ENCODE measurements at regions not wholly inside any gene's neighbourhood (a gene's known extent, or its start where the extent isn't known, plus 50 kb on each side); places are given as distances from the start of the nearest gene placed in this dataset.

DNA sequence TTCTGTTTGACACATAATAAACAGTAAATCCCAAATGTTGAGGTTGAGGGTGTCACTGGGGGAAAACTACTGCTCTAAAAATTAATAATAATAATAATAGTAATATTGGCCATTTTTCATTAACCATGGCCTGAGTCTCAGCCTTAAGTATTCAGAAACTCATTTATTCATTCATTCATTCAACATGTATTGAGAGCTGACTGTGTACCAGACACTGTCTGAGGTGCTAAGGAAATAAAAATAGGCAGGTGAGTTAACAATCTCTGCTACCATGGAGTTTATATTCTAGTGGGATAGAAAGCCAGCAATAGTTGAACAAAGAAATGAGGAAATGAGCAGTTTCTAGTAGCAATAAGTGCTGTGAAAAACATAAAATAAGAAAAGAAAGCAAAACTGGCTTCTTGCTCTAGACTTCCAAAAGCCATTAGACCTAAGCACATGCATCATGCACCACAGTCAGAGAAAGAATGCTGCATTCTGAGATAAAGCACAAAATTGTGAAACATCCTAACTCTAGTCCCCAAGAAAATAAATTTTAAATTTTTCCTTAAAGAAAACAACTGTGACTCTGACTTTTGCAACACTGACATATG lies 278.7 kb downstream of the RCHY1 start:
- CTCF ChIA-PET, result no interaction called here

DNA sequence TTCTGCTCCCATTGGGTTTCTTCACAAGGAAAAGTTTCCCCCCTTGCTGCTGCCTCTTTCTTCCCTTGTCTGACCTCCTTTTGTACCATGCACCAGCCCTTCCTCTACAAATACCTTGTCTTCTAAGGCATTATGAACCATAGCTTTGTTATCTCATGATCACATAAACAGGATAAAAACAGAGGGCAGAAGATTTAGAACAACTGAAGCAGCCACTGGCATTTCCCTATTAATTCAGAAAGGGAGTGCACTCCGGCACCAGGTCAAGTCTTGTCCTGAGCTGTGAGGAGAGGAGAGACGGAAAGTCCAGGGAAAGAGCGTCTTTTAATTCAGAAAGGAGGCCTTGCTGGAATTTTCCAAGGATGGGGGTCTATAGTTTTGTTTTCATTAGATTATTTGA lies 281.7 kb downstream of the RCHY1 start:
- POLR2A ChIA-PET, result no interaction called here
- H3K4me1 Mint-ChIP-seq (ENCODE audit: insufficient read depth, unreplicated experiment), result no peaks in the 10 kb centered on the region
- no TSS peak for BruUV-seq (replicated peaks)

More for the DNA sequence above, 278.7 kb downstream of the RCHY1 start:
- Mint-ChIP-seq H3K4me3 (ENCODE audit: unreplicated experiment) (no peak overlapping the region), H3K27me3 (ENCODE audit: insufficient read depth, unreplicated experiment) (no peaks in the 10 kb centered on the region), H3K4me1 (ENCODE audit: insufficient read depth, unreplicated experiment) (no peaks in the 10 kb centered on the region), H3K9me3 (ENCODE audit: unreplicated experiment) (no peaks in the 10 kb centered on the region), H3K27ac (ENCODE audit: low read depth, unreplicated experiment) (no peak overlapping the region), H3K36me3 (ENCODE audit: insufficient read depth, unreplicated experiment) (no peaks in the 10 kb centered on the region)
- POLR2A ChIA-PET, result interaction anchor here (1.2 kb wide), 1 partner anchor 12 kb away, joined by 4 read pairs; no protein-coding TSS in a partner anchor
- BruUV-seq (replicated peaks), result no TSS peak
- TF ChIP-seq, protein P1, sequence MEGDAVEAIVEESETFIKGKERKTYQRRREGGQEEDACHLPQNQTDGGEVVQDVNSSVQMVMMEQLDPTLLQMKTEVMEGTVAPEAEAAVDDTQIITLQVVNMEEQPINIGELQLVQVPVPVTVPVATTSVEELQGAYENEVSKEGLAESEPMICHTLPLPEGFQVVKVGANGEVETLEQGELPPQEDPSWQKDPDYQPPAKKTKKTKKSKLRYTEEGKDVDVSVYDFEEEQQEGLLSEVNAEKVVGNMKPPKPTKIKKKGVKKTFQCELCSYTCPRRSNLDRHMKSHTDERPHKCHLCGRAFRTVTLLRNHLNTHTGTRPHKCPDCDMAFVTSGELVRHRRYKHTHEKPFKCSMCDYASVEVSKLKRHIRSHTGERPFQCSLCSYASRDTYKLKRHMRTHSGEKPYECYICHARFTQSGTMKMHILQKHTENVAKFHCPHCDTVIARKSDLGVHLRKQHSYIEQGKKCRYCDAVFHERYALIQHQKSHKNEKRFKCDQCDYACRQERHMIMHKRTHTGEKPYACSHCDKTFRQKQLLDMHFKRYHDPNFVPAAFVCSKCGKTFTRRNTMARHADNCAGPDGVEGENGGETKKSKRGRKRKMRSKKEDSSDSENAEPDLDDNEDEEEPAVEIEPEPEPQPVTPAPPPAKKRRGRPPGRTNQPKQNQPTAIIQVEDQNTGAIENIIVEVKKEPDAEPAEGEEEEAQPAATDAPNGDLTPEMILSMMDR (IDR thresholded peaks at IDR 0.05; ENCODE audit: unreplicated experiment), result no peak
- DNase-seq (ENCODE audit: unreplicated experiment), result no peak
- intact Hi-C loops (cut with micrococcal nuclease), result no loop called here

DNA sequence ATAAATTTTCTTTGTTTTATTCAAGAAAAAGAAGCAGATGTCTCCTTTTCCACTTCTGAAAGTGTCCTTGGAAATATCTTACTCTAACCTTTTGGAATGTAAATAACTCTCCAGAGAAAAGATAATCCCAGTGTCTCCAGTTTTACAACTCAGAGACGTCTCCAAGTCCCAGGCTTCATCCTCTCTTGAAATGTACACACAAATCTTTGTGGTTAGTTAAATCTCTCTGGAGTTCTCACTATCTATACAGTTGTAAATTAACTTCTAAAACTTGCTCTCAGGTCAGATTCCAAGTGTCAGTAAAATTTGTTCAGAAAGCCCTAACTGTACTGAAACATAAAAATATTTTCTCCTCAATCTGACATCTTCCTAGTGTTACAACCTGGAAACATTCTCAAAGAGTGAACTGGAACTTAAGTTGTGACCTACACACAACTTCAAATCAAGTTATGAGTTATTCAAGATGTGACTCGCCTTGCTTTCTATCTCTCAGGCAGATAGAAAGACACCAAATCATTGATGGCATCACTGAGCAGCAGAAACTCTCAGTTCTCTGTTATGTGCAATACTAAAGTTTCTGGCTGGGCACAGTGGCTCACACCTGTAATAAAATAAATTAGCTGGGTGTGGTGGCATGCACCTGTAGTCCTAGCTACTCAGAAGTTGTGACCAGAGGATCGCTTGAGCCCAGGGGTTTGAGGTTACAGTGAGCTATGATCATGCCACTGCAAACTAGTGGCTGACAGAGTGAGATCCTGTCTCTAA lies 284.2 kb downstream of the RCHY1 start:
- intact Hi-C loops (cut with micrococcal nuclease), result no loop called here
- H3K27ac Mint-ChIP-seq (ENCODE audit: low read depth, unreplicated experiment), result no peak overlapping the region
- H3K27me3 Mint-ChIP-seq (ENCODE audit: insufficient read depth, unreplicated experiment), result no peaks in the 10 kb centered on the region
- no peaks in the 10 kb centered on the region for H3K4me1 Mint-ChIP-seq (ENCODE audit: insufficient read depth, unreplicated experiment)
- no peaks in the 10 kb centered on the region for H3K9me3 Mint-ChIP-seq (ENCODE audit: unreplicated experiment)
- POLR2A ChIA-PET, result interaction anchor here (1.2 kb wide), 1 partner anchor 17 kb away, joined by 3 read pairs; no protein-coding TSS in a partner anchor
- CTCF ChIA-PET, result interaction anchor here (1.1 kb wide), 1 partner anchor 60 kb away, joined by 3 read pairs; no protein-coding TSS in a partner anchor
- no peaks in the 10 kb centered on the region for H3K36me3 Mint-ChIP-seq (ENCODE audit: insufficient read depth, unreplicated experiment)
- TF ChIP-seq, protein P1 (IDR thresholded peaks at IDR 0.05; ENCODE audit: unreplicated experiment), result no peak
- no peak for DNase-seq (ENCODE audit: unreplicated experiment)
- no peak overlapping the region for H3K4me3 Mint-ChIP-seq (ENCODE audit: unreplicated experiment)
- BruUV-seq (replicated peaks), result no TSS peak

More for the DNA sequence above, 281.7 kb downstream of the RCHY1 start:
- H3K27me3 Mint-ChIP-seq (ENCODE audit: insufficient read depth, unreplicated experiment), result no peaks in the 10 kb centered on the region
- H3K4me3 Mint-ChIP-seq (ENCODE audit: unreplicated experiment), result no peak overlapping the region
- TF ChIP-seq, protein P1 (IDR thresholded peaks at IDR 0.05; ENCODE audit: unreplicated experiment), result no peak
- intact Hi-C loops (cut with micrococcal nuclease), result no loop called here
- CTCF ChIA-PET, result no interaction called here
- H3K9me3 Mint-ChIP-seq (ENCODE audit: unreplicated experiment), result no peaks in the 10 kb centered on the region
- H3K27ac Mint-ChIP-seq (ENCODE audit: low read depth, unreplicated experiment), result no peak overlapping the region
- H3K36me3 Mint-ChIP-seq (ENCODE audit: insufficient read depth, unreplicated experiment), result no peaks in the 10 kb centered on the region
- DNase-seq (ENCODE audit: unreplicated experiment), result no peak

DNA sequence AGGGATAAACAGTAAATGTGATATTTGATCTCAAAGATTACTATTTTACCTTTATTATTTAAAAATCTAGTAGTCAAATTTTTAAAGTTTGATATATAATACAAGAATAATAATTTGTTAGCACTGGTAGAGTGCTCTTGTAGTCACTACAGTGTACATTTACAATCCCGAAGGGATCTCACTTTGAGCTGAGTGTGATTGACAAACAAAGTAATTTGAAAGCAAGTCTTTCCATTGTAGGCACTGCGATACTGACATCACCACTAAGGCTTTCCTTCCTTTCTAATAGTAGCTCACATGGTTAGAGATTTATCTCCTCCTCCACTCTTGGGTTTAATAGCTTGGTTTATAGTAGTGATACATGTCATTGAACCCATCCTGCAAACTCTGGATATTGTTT lies 280.6 kb downstream of the PARM1 start:
- TF ChIP-seq, protein P1 (IDR thresholded peaks at IDR 0.05; ENCODE audit: unreplicated experiment), result no peak
- no peak for DNase-seq (ENCODE audit: unreplicated experiment)
- Mint-ChIP-seq H3K27me3 (ENCODE audit: insufficient read depth, unreplicated experiment) (no peaks in the 10 kb centered on the region), H3K27ac (ENCODE audit: low read depth, unreplicated experiment) (no peak overlapping the region), H3K9me3 (ENCODE audit: unreplicated experiment) (peaks cover 7% of the 10 kb centered on the region), H3K36me3 (ENCODE audit: insufficient read depth, unreplicated experiment) (no peaks in the 10 kb centered on the region), H3K4me3 (ENCODE audit: unreplicated experiment) (no peak overlapping the region), H3K4me1 (ENCODE audit: insufficient read depth, unreplicated experiment) (no peaks in the 10 kb centered on the region)
- no TSS peak for BruUV-seq (replicated peaks)
- ChIA-PET CTCF (interaction anchor here (0.6 to 1.3 kb wide), 3 partner anchors 77 to 478 kb away, joined by 3 to 4 read pairs (median 3); no protein-coding TSS in a partner anchor), POLR2A (no interaction called here)
- intact Hi-C loops (cut with micrococcal nuclease), result no loop called here
